Activated T-cell treated with anti-CD3 and anti-CD28 coated beads for 24 hours (primary cell): ENCODE measurements at regions not wholly inside any gene's neighbourhood (a gene's known extent, or its start where the extent isn't known, plus 50 kb on each side); places are given as distances from the start of the nearest gene placed in this dataset.
A peak's percentile ranks its signal among the peaks of the same experiment; 100 is the strongest.
"Not testable (repeated sequence)": the region's sequence is repeated elsewhere in the genome, so short reads cannot be mapped to it uniquely, and the experiment has no call there.

Experiments used
- DNase-seq: peaks from one replicate; pipeline ENCODE4 v3.0.0-alpha.2; 2020; ENCODE audit warnings: low read depth

GRCh38 chr1:157407917-157408525, 144.3 kb downstream of the FCRL5 start:
- DNase-seq = no peak

GRCh38 chr1:157407367-157407766, 144.9 kb downstream of the FCRL5 start:
- no peak for DNase-seq

- no peak for DNase-seq
Measured at GRCh38 chr1:157405662-157406061, 146.7 kb downstream of the FCRL5 start.

GRCh38 chr1:157404614-157405013, 147.7 kb downstream of the FCRL5 start:
- DNase-seq = no peak

DNA sequence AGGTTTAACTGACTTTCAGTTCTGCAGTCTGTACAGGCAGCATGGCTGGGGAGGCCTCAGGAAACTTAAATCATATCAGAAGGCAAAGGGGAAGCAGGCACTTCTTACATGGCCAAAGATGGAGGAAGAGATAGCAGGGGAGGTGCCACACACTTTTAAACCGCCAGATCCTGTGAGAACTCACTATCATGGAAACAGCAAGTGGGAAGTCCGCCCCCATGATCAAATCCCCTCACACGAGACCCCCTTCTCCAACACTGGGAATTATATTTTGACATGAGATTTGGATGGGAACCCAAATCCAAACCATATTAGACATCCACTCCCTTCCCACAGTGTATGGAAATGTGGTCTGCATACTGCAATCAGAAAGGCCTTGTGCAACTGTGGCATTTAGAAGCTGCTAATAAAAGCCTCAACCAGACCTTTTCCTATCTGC, 148.2 kb downstream of the FCRL5 start:
- no peak for DNase-seq

DNA sequence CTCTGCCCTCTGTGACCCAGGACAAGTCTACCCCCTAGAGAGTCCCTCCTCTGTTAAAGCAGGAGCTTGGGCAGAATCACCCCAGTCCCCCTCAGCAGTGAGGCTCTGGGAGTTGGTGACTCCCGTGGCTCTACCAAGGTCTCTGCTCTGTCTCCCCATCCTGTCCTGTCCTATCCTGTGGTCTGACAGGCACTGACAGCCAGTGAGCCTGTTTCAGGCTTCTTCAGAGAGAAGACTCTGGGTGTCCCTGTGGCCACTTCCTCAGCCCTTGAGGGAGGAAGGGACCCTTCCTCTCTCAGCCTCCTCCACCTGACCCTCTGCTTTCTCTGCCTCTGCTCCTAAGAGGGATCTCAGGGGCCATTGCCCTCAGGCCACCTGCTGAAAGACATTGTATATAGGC, 148.7 kb downstream of the FCRL5 start:
- DNase-seq = no peak

DNA sequence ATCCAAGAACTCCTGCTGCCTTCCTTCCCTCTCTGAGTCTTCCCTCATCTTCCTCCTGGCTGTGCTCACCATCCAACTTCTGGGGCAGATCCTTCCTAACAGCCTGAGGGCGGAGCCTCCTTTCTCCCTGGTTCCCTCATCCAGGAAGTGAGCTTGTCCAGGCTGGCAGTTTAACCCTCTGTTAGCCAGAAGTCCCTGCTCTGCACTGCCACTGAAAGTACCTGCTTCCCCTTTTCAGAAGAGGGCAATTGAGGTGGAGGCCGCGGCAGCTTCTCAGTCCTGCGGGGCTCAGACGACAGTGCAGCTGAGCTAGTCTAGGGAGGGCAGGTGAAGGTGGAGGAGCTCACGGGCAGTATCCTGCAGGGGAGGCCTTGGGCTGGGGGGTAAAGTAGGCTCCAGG, 149.1 kb downstream of the FCRL5 start:
- DNase-seq = no peak

- DNase-seq = no peak
Measured at GRCh38 chr1:157400766-157401165, 151.5 kb downstream of the FCRL5 start.

DNA sequence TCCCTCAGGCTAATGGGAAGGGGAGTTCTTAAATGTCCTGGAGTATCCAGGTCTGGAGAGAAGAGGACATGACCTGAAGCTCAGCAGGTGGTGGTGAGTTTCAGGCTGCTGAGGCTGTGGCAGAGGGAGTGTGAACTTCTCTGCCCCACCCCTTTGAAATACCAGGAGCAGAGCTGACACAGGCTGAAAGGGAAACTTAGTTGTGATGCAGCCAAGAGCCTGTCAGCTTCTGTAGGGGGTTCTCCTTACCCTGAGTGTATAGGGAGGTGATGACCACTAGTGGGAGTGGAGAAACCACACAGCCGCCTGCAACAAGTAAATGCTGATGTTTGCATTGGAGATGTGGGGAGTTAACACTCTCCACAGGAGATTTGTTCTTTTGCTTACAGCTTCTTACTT, 152.3 kb downstream of the FCRL5 start:
- DNase-seq = no peak

GRCh38 chr1:157399343-157399983, 152.9 kb downstream of the FCRL5 start:
- no peak for DNase-seq

GRCh38 chr1:157390651-157391050, 161.7 kb downstream of the FCRL5 start:
- no peak for DNase-seq

DNA sequence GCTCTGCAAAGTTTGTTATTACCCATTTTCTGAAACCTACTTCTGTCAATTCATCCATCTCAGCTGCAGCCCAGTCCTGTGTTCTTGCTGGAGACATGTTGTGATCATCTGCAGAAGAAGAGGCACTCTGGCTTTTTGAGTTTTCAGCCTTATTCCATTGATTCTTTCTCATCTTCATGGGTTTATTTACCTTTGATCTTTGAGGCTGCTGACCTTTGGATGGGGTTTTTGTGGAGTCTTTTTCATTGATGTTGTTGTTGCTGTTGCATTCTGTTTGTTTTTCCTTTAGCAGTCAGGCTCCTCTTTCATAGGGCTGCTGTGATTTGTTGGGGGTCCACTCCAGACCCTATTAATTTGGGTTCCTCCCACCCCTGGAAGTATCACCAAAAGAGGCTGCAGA, 164.3 kb downstream of the FCRL5 start:
- no peak for DNase-seq

- DNase-seq = no peak
Measured at GRCh38 chr1:157384258-157384657, 168.1 kb downstream of the FCRL5 start.

- DNase-seq = no peak
Measured at GRCh38 chr1:157382351-157382750, 170.0 kb downstream of the FCRL5 start.

DNA sequence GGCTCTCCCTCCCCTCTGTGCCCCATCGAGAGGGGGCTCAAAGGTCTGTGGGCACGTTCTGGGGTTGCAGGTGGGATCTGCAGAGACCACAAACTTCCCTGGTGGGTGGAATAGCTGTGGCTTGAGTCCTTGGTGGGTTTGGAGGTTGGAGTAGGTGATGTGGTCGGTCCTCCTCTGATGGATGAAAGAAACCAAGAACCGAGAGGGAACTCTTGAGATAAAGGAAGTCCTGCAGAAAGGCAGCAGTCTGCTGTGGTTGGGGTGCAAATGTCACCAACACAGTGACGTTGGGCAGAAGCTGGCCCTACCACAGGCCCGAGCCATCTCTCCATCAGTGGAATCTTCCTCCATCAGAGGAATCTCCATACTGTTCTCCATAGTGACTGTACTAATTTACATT, 171.8 kb downstream of the FCRL5 start:
- DNase-seq = no peak

GRCh38 chr1:157377280-157377713, 175.0 kb downstream of the FCRL5 start:
- not testable (repeated sequence) for DNase-seq

GRCh38 chr1:157376681-157377080, 175.6 kb downstream of the FCRL5 start:
- DNase-seq = no peak

DNA sequence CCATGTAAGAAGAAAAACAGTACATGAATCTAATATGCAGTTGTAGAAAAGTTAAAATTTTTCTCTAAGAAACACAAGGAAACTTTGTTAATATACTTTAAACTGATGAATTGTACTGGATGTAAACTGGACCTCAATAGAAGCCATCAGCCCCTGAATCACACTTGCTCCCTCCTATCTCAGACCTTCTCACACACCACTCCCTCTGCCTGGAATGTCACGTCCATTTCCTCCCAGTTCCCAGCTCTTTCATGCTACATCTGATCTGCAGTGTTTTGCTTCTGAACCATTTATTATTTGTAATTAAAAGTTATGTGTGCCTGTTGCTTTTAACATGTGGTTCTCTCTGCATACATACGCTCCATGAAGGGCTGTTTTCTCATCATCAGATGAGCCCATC, 180.0 kb downstream of the FCRL5 start:
- DNase-seq = not testable (repeated sequence)

DNA sequence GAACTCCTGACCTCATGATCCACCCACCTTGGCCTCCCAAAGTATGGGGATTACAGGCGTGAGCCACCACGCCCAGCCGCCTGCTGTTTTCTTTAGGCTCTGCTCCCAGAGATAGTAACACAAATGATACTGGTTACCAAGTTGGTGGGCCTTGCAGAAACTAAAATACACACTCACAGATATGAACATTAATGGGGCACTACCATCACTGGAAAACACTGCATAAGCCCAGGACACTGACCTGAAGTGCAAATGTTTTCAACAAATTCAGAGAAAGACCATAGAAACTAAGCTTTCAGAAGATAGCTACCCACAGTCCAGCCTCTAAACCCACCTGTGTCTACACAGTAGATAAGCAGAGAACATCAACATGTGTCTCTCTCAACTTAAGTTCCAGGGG, 180.5 kb downstream of the FCRL5 start:
- DNase-seq = no peak

- no peak for DNase-seq
Measured at GRCh38 chr1:157371221-157371620, 181.1 kb downstream of the FCRL5 start.

DNA sequence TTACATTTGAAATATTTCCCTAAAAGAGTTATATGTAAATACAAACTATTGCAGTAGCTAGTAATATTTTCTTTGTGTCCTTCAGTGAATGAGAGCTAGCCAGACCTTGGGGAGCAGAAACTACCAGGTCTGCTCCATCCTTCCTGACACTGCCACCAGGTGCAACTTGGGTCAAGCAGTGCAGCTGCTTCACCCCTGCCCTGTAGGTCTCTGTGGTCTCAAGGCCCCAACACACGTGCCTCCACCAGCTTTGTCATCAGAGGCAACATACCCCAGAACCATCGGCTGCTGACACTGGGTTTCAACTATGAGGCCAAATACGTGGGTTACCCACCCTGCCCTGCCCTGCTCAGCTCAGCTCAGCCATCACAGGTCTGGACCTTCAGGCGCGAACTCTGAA, 181.6 kb downstream of the FCRL5 start:
- DNase-seq = no peak

GRCh38 chr1:157369808-157370521, 182.3 kb downstream of the FCRL5 start:
- peak; percentile 20 for DNase-seq

DNA sequence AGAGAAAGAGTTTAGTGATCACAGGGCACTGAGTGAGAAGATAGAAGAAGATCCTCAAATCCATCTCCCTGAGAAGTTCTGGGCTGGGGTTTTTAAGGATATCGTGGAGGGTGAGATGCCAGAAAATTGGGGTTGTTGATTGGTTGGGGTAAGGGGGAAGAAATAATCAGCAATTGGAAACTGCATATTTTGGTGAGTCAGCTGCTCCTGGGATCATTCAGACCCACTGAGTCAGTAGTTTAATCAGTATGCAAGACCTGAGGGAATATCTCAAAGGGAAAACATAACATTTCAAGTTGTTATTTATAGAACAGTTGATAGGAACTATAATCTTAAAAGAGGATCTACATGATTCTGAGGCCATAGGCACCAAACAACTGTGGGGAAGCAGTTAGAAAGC, 183.4 kb downstream of the FCRL5 start:
- not testable (repeated sequence) for DNase-seq
